Left lung (tissue), 4 donors: ENCODE measurements at regions not wholly inside any gene's neighbourhood (a gene's known extent, or its start where the extent isn't known, plus 50 kb on each side); places are given as distances from the start of the nearest gene placed in this dataset.

ENCODE experiments used
- ATAC-seq: fragments of 200-7000 bp; cut with Tn5 transposase; one replicate; pipeline ENCODE4 v1.9.1; 2020; ENCODE audit warnings: moderate library complexity
- DNase-seq, 4 donors: peaks; one replicate each; pipeline ENCODE4 v3.0.0-alpha.2; 2013 to 2020
- H3K27ac ChIP-seq, 2 donors: fragments of 200-600 bp; sonication (generic) in 1 of 2; one replicate each; pipeline versions ENCODE4 v1.5.0 to v1.8.0; 2020 to 2021
- H3K27me3 ChIP-seq, 2 donors: fragments of 200-600 bp; sonication (generic) in 1 of 2; one replicate each; pipeline versions ENCODE4 v1.5.0 to v1.8.0; 2020 to 2021
- H3K36me3 ChIP-seq, 2 donors: fragments of 200-600 bp; sonication (generic) in 1 of 2; one replicate each; pipeline versions ENCODE4 v1.5.0 to v1.8.0; 2020 to 2021
- H3K4me1 ChIP-seq, 2 donors: fragments of 200-600 bp; one replicate each; pipeline ENCODE4 v1.8.0; 2021
- H3K4me3 ChIP-seq, 2 donors: fragments of 200-600 bp; sonication (generic) in 1 of 2; one replicate each; pipeline versions ENCODE4 v1.5.0 to v1.8.0; 2020 to 2021; ENCODE audit warnings: mild to moderate bottlenecking in 1 of 2
- H3K9me3 ChIP-seq, 2 donors: fragments of 200-600 bp; sonication (generic) in 1 of 2; one replicate each; pipeline versions ENCODE4 v1.5.0 to v1.8.0; 2020 to 2021
- CTCF ChIP-seq, 2 donors: fragments of 200-600 bp; sonication (generic) in 1 of 2; IDR thresholded peaks; one replicate each; pipeline versions ENCODE4 v1.5.0 to v1.8.0; 2021; ENCODE audit warnings: antibody characterized with exemption in 2 of 2
- intact Hi-C, 2 donors: fragments of 100-400 bp; cut with DNase I; formaldehyde crosslinking; loops; one replicate each; pipeline versions ENCODE4 v1.11.2 to v1.14.2; 2022
- donor health status: DM: no; HTN: yes; CAD: no.
- donor health status: DM: no; HTN: no; CAD: no.

GRCh38 chr6:14883921-14884320 lies 361.9 kb upstream of the JARID2 start:
- DNase-seq (no peak), ATAC-seq (no peak)
- Histone ChIP-seq H3K27ac (no peak overlapping the region), H3K27me3 (no peaks in the 10 kb centered on the region), H3K9me3 (no peaks in the 10 kb centered on the region), H3K4me3 (no peak overlapping the region), H3K4me1 (peaks cover 0 to 49% of the 10 kb centered on the region in 2 donors), H3K36me3 (no peaks in the 10 kb centered on the region)
- intact Hi-C loops = no loop called here
- no peak for TF ChIP-seq CTCF (IDR thresholded peaks at IDR 0.05)

GRCh38 chr6:14885498-14885897 lies 360.4 kb upstream of the JARID2 start:
- no peak for TF ChIP-seq CTCF (IDR thresholded peaks at IDR 0.05)
- H3K36me3 ChIP-seq = no peaks in the 10 kb centered on the region
- ATAC-seq (no peak), DNase-seq (no peak)
- no peak overlapping the region for H3K4me3 ChIP-seq
- no peaks in the 10 kb centered on the region for H3K27me3 ChIP-seq
- peaks cover 0 to 39% of the 10 kb centered on the region in 2 donors for H3K4me1 ChIP-seq
- intact Hi-C loops = no loop called here
- H3K9me3 ChIP-seq = no peaks in the 10 kb centered on the region
- H3K27ac ChIP-seq = no peak overlapping the region

GRCh38 chr6:14887181-14887580 lies 358.7 kb upstream of the JARID2 start:
- no peaks in the 10 kb centered on the region for H3K27me3 ChIP-seq
- H3K36me3 ChIP-seq = no peaks in the 10 kb centered on the region
- ATAC-seq (no peak), DNase-seq (no peak)
- H3K4me3 ChIP-seq = no peak overlapping the region
- no peak overlapping the region for H3K27ac ChIP-seq
- H3K9me3 ChIP-seq = no peaks in the 10 kb centered on the region
- intact Hi-C loops = no loop called here
- peaks cover 0 to 26% of the 10 kb centered on the region in 2 donors for H3K4me1 ChIP-seq
- no peak for TF ChIP-seq CTCF (IDR thresholded peaks at IDR 0.05)

GRCh38 chr6:14887986-14888574 lies 357.8 kb upstream of the JARID2 start:
- no peak overlapping the region for H3K4me3 ChIP-seq
- intact Hi-C loops = no loop called here
- H3K4me1 ChIP-seq = peaks cover 0 to 21% of the 10 kb centered on the region in 2 donors
- no peak for DNase-seq
- H3K27ac ChIP-seq = no peak overlapping the region
- no peaks in the 10 kb centered on the region for H3K9me3 ChIP-seq
- no peaks in the 10 kb centered on the region for H3K36me3 ChIP-seq
- no peaks in the 10 kb centered on the region for H3K27me3 ChIP-seq
- no peak for TF ChIP-seq CTCF (IDR thresholded peaks at IDR 0.05)
- ATAC-seq = no peak

- Histone ChIP-seq H3K27ac (no peak overlapping the region), H3K27me3 (no peaks in the 10 kb centered on the region), H3K4me1 (peaks cover 0 to 19% of the 10 kb centered on the region in 2 donors), H3K4me3 (no peak overlapping the region), H3K36me3 (no peaks in the 10 kb centered on the region), H3K9me3 (no peaks in the 10 kb centered on the region)
- no peak for DNase-seq
- no peak for TF ChIP-seq CTCF (IDR thresholded peaks at IDR 0.05)
- intact Hi-C loops = no loop called here
- ATAC-seq = no peak
These were observed 357.3 kb upstream of the JARID2 start for GRCh38 chr6:14888575-14889000.
